Calu3 (cell line): ENCODE measurements at regions not wholly inside any gene's neighbourhood (a gene's known extent, or its start where the extent isn't known, plus 50 kb on each side); places are given as distances from the start of the nearest gene placed in this dataset.

ENCODE experiments used
- BruUV-seq: library from RNA; stranded (reverse); fragments of 400-500 nt; replicated peaks from 2 replicates; lab custom pipeline; 2021; lab: Mats Ljungman, UMichigan
- CTCF ChIA-PET: fragments of 300-600 bp; sonication (Branson Sonifier 250); formaldehyde crosslinking; loops from one replicate; lab custom pipeline; 2022; ENCODE audit warnings: antibody characterized with exemption; lab: Charles Lee
- DNase-seq: peaks from one replicate; pipeline ENCODE4 v3.0.0; 2022
- H3K27ac Mint-ChIP-seq: one replicate; pipeline ENCODE4 v1.8.0; 2022; ENCODE audit warnings: mixed read lengths; ENCODE audit not compliant: unreplicated experiment
- H3K27me3 Mint-ChIP-seq: one replicate; pipeline ENCODE4 v1.8.0; 2022; ENCODE audit warnings: mixed read lengths; ENCODE audit not compliant: unreplicated experiment
- H3K36me3 Mint-ChIP-seq: one replicate; pipeline ENCODE4 v1.8.0; 2022; ENCODE audit warnings: mild to moderate bottlenecking, moderate library complexity, mixed read lengths; ENCODE audit not compliant: insufficient read depth, unreplicated experiment
- H3K4me1 Mint-ChIP-seq: one replicate; pipeline ENCODE4 v1.8.0; 2022; ENCODE audit warnings: mild to moderate bottlenecking, low read depth, mixed read lengths; ENCODE audit not compliant: unreplicated experiment
- H3K4me3 Mint-ChIP-seq: one replicate; pipeline ENCODE4 v1.8.0; 2022; ENCODE audit warnings: mild to moderate bottlenecking, low read depth, moderate library complexity, mixed read lengths; ENCODE audit not compliant: unreplicated experiment
- H3K9me3 Mint-ChIP-seq: one replicate; pipeline ENCODE4 v1.8.0; 2022; ENCODE audit warnings: low read depth, mixed read lengths; ENCODE audit not compliant: unreplicated experiment
- intact Hi-C: fragments of 100-400 bp; cut with micrococcal nuclease; formaldehyde crosslinking; loops from one replicate; pipeline ENCODE4 v1.10.0; 2022; ENCODE audit not compliant: unreplicated experiment
- TF ChIP-seq, protein P1 (sequence below): fragments of 200-600 bp; IDR thresholded peaks from one replicate; pipeline ENCODE4 v1.8.0; 2022; ENCODE audit warnings: antibody characterized with exemption; ENCODE audit not compliant: unreplicated experiment

DNA sequence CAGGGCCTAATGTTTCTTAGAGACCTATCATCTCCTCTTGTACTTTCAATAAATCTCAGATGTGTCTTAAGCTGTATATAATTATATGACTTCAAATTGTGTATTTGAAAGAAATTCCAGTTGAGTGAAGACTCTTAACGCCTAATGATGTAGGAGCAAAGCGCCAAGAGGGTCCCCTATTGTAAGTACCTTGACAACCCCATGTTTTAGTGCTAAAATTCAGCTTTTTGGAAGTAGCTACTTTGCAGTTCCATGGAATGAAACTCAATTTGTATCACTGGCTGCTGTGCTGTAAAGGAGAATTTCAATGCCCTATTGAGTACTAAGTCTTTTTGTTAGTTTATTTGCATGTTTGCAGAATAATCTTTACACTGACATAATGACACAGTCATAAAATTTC is 1826.6 kb upstream of the AGA start:
- BruUV-seq = no TSS peak
- Mint-ChIP-seq H3K27me3 (no peaks in the 10 kb centered on the region), H3K4me3 (no peak overlapping the region), H3K36me3 (no peaks in the 10 kb centered on the region), H3K27ac (no peak overlapping the region), H3K9me3 (peaks cover under 1% of the 10 kb centered on the region), H3K4me1 (no peaks in the 10 kb centered on the region)
- CTCF ChIA-PET = no interaction called here
- intact Hi-C loops = no loop called here
- no peak for DNase-seq
- TF ChIP-seq, protein P1, sequence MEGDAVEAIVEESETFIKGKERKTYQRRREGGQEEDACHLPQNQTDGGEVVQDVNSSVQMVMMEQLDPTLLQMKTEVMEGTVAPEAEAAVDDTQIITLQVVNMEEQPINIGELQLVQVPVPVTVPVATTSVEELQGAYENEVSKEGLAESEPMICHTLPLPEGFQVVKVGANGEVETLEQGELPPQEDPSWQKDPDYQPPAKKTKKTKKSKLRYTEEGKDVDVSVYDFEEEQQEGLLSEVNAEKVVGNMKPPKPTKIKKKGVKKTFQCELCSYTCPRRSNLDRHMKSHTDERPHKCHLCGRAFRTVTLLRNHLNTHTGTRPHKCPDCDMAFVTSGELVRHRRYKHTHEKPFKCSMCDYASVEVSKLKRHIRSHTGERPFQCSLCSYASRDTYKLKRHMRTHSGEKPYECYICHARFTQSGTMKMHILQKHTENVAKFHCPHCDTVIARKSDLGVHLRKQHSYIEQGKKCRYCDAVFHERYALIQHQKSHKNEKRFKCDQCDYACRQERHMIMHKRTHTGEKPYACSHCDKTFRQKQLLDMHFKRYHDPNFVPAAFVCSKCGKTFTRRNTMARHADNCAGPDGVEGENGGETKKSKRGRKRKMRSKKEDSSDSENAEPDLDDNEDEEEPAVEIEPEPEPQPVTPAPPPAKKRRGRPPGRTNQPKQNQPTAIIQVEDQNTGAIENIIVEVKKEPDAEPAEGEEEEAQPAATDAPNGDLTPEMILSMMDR = no peak

DNA sequence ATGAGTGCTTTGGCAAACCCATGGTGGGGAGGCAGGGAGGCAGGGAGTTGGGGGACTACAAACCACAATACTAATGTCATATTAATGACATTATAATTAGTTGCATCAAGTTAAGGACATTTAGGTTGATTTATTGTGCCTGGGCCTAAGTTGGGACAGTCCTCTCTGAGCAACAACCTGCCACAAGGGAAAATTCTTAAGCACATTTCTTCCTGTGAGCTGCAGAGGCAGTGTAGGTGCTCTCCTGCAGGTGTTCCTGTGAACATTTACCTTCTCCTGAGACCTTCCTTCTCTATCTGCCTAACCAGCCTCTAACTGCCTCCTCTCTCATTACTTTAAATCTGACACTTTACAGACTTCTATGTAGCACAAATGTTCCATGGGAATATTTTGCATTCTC is 1830.0 kb upstream of the AGA start:
- Mint-ChIP-seq H3K36me3 (no peaks in the 10 kb centered on the region), H3K27me3 (no peaks in the 10 kb centered on the region), H3K9me3 (no peaks in the 10 kb centered on the region), H3K27ac (no peak overlapping the region), H3K4me3 (no peak overlapping the region), H3K4me1 (no peaks in the 10 kb centered on the region)
- no TSS peak for BruUV-seq
- intact Hi-C loops = no loop called here
- CTCF ChIA-PET = no interaction called here
- TF ChIP-seq, protein P1 = no peak
- DNase-seq = no peak

DNA sequence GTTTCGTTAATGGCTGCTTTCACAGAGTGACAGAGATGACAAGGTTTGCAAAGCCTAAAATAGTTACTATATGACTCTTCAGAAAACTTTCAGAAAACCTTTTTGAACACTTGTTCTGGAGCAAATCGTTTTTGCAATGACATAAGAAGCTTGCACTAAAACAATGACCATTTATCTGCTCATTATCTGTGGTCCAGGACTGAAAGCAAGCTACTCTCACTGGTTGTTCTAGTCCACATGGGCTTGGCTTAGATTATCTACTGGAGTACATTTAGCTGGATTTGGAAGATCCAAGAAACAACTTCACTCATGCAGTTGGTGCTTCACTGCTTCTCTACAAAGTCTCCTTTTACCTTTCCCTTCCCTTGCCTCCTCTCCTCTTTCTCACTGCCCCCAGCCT is 1836.4 kb upstream of the AGA start:
- H3K4me1 Mint-ChIP-seq = no peaks in the 10 kb centered on the region
- no peak for DNase-seq
- BruUV-seq = no TSS peak
- no peaks in the 10 kb centered on the region for H3K9me3 Mint-ChIP-seq
- H3K27ac Mint-ChIP-seq = no peak overlapping the region
- no peaks in the 10 kb centered on the region for H3K36me3 Mint-ChIP-seq
- CTCF ChIA-PET = no interaction called here
- H3K4me3 Mint-ChIP-seq = no peak overlapping the region
- intact Hi-C loops = no loop called here
- no peaks in the 10 kb centered on the region for H3K27me3 Mint-ChIP-seq
- TF ChIP-seq, protein P1 = no peak

DNA sequence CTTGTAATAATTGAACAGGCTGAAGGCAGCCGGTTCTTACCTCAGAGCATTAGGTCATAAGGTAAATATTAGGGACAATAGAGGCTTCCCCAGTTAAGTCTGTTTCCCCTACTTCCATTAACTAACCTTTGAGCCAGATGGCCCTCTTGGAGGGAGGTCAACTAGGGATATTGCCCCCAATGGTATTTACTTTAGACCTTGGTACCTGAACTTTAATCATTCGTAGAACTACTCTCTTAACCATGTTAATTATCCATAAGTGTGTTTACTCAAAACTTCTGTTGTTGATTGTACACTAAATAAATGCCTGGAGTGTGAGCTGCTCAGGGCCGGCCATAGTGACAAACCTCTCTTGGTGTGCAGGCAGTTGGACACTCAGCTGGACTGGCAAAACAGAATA is 1843.5 kb upstream of the AGA start:
- Mint-ChIP-seq H3K36me3 (no peaks in the 10 kb centered on the region), H3K4me3 (no peak overlapping the region), H3K4me1 (peaks cover 10% of the 10 kb centered on the region), H3K9me3 (peaks cover 2% of the 10 kb centered on the region), H3K27ac (no peak overlapping the region), H3K27me3 (no peaks in the 10 kb centered on the region)
- TF ChIP-seq, protein P1 = no peak
- no TSS peak for BruUV-seq
- DNase-seq = no peak
- intact Hi-C loops = no loop called here
- CTCF ChIA-PET = no interaction called here

DNA sequence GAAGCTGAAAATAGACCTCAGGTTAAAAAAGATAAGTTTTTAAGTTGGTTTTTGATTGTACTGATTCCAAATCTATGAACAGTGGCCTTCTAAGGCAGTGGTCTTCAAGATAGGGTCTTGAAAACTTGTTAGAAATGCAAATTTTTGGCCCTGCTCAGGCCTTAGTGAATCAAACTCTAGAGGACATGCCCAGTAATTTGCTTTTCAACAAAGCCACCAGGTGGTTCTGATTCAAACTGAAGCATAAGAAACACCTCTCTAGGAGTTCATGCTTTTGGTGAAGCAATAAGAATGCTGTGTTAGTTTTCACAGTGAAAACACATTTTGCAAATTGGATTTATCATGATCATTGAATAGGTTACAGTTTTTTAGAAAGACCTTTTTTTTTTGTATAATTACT is 1849.4 kb upstream of the AGA start:
- Mint-ChIP-seq H3K4me1 (peaks cover 21% of the 10 kb centered on the region), H3K27me3 (no peaks in the 10 kb centered on the region), H3K9me3 (peaks cover 7% of the 10 kb centered on the region), H3K4me3 (no peak overlapping the region), H3K27ac (no peak overlapping the region), H3K36me3 (no peaks in the 10 kb centered on the region)
- DNase-seq = no peak
- CTCF ChIA-PET = no interaction called here
- TF ChIP-seq, protein P1 = no peak
- intact Hi-C loops = no loop called here
- BruUV-seq = no TSS peak
